RWPE1 (cell line): ENCODE measurements at regions not wholly inside any gene's neighbourhood (a gene's known extent, or its start where the extent isn't known, plus 50 kb on each side); places are given as distances from the start of the nearest gene placed in this dataset.

Experiments used
- CTCF ChIA-PET: fragments of 350-600 bp; sonication (Branson Sonifier 250); formaldehyde crosslinking; extraction: SDS; loops from one replicate; lab custom pipeline; 2021; lab: Yijun Ruan, JAX
- POLR2A ChIA-PET: fragments of 400-600 bp; formaldehyde crosslinking; extraction: SDS; loops from one replicate; lab custom pipeline; 2020; ENCODE audit warnings: antibody characterized with exemption; ENCODE audit not compliant: low non-redundant PET; lab: Yijun Ruan, JAX
- DNase-seq: peaks from one replicate; pipeline ENCODE4 v3.0.0; 2012; ENCODE audit warnings: low spot score
- H3K27ac ChIP-seq: fragments of 450-650 bp; 2 replicates; pipeline ENCODE4 v1.5.1; 2017
- TF ChIP-seq, protein P1 (sequence below): fragments of 450-650 bp; conservative IDR thresholded peaks from 2 replicates; pipeline ENCODE4 v1.5.1; 2017; ENCODE audit warnings: low read depth, mild to moderate bottlenecking

- H3K27ac ChIP-seq, result no peak overlapping the region
- CTCF ChIA-PET, result no interaction called here
- TF ChIP-seq, protein P1, sequence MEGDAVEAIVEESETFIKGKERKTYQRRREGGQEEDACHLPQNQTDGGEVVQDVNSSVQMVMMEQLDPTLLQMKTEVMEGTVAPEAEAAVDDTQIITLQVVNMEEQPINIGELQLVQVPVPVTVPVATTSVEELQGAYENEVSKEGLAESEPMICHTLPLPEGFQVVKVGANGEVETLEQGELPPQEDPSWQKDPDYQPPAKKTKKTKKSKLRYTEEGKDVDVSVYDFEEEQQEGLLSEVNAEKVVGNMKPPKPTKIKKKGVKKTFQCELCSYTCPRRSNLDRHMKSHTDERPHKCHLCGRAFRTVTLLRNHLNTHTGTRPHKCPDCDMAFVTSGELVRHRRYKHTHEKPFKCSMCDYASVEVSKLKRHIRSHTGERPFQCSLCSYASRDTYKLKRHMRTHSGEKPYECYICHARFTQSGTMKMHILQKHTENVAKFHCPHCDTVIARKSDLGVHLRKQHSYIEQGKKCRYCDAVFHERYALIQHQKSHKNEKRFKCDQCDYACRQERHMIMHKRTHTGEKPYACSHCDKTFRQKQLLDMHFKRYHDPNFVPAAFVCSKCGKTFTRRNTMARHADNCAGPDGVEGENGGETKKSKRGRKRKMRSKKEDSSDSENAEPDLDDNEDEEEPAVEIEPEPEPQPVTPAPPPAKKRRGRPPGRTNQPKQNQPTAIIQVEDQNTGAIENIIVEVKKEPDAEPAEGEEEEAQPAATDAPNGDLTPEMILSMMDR, result no peak
- POLR2A ChIA-PET, result no interaction called here
- no peak for DNase-seq
These were observed 612.2 kb upstream of the MKI67 start for GRCh38 chr10:128738386-128738915.

- TF ChIP-seq, protein P1, result no peak
- no peak for DNase-seq
These were observed 613.7 kb upstream of the MKI67 start for GRCh38 chr10:128739930-128740329.

GRCh38 chr10:128741180-128741579 lies 615.0 kb upstream of the MKI67 start:
- CTCF ChIA-PET, result no interaction called here
- POLR2A ChIA-PET, result no interaction called here
- TF ChIP-seq, protein P1, result no peak
- H3K27ac ChIP-seq, result no peak overlapping the region
- no peak for DNase-seq

More at GRCh38 chr10:128739930-128740329, 613.7 kb upstream of the MKI67 start:
- POLR2A ChIA-PET, result no interaction called here
- H3K27ac ChIP-seq, result no peak overlapping the region
- CTCF ChIA-PET, result no interaction called here

- no peak overlapping the region for H3K27ac ChIP-seq
- no peak for DNase-seq
- ChIA-PET CTCF (interaction anchor here (0.6 kb wide), 1 partner anchor 707 kb away, joined by 3 read pairs; no protein-coding TSS in a partner anchor), POLR2A (no interaction called here)
- TF ChIP-seq, protein P1, result no peak
These were observed 615.5 kb upstream of the MKI67 start for GRCh38 chr10:128741680-128742079.

DNA sequence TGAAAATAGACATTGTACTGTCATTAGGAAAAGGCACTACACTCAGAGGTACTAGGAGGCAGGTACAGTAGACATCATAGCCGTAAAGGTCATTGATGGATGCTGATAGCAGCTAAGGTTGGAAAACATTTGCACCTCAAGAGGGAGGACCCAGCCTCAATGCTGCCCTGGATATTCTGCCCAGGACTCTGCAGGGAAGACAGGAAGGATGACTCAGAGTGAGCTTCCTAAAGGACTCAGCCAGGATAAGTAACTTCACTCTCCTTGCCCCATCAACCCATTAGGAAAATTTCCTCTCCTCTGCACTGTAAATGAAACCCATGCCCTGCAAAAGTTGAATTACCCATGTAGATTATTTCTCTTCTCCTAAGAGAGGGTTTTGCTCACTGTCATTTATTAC lies 617.9 kb upstream of the MKI67 start:
- TF ChIP-seq, protein P1, result no peak
- no peak overlapping the region for H3K27ac ChIP-seq
- POLR2A ChIA-PET, result no interaction called here
- DNase-seq, result no peak
- CTCF ChIA-PET, result no interaction called here

GRCh38 chr10:128744811-128745305 lies 618.6 kb upstream of the MKI67 start:
- no peak overlapping the region for H3K27ac ChIP-seq
- CTCF ChIA-PET, result no interaction called here
- no peak for DNase-seq
- POLR2A ChIA-PET, result no interaction called here
- TF ChIP-seq, protein P1, result no peak
